ENCODE measurements at regions not wholly inside any gene's neighbourhood (a gene's known extent, or its start where the extent isn't known, plus 50 kb on each side); places are given as distances from the start of the nearest gene placed in this dataset.

GRCh38 chr12:105929192-105929591 is 209.6 kb downstream of the NUAK1 start:
- intact Hi-C loops (cut with micrococcal nuclease) = no loop called here
- Mint-ChIP-seq H3K27ac (no peak overlapping the region), H3K4me3 (no peak overlapping the region), H3K36me3 (ENCODE audit: low read depth) (no peaks in the 10 kb centered on the region), H3K4me1 (ENCODE audit: low read depth) (no peaks in the 10 kb centered on the region), H3K27me3 (ENCODE audit: low read depth) (peaks cover under 1% of the 10 kb centered on the region), H3K9me3 (peaks cover 2% of the 10 kb centered on the region)
- no peak for DNase-seq
- CTCF ChIA-PET = no interaction called here

GRCh38 chr12:105930557-105931503 is 207.9 kb downstream of the NUAK1 start:
- intact Hi-C loops (cut with micrococcal nuclease) = no loop called here
- Mint-ChIP-seq H3K27ac (no peak overlapping the region), H3K36me3 (ENCODE audit: low read depth) (no peaks in the 10 kb centered on the region), H3K4me3 (no peak overlapping the region), H3K27me3 (ENCODE audit: low read depth) (peaks cover 4% of the 10 kb centered on the region), H3K4me1 (ENCODE audit: low read depth) (no peaks in the 10 kb centered on the region), H3K9me3 (peaks cover 2% of the 10 kb centered on the region)
- no peak for DNase-seq
- CTCF ChIA-PET = no interaction called here

DNA sequence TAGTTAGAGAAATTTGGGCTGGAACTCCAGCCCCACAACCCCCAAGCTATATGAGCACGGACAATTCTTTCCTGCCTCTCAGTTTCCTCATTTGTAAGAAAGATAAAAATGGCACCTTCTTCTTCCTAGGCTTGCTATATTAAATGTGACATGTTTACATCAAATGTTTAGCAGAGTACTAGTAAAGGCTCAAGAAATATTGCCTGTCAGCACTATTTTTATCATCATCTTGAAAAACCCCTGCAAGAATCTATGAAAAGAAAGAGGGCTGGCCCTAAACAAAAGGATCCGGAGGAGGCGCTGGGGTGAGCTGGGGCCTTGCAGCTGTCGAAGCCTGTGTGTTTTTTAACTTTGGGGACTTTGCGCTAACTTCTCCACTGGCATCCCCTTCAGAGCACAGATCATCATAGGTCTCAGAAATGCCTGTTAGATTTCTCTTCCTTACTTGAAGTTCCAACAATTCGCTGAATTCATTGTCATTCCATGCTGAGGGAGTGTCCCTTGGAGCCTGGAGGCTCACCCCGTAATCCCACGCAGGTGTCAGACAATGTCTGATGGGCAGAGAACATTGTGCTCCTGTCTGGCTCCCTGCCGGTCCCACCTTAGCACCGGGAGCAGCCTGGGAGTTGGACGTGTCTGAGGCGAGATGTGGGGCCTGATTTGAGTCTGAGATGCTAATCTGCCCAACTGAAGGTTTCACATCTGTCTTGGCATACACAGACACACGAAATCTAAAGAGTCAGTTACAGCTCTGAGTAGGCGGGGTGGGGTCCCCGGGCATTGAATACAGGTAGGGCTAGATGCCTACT is 206.8 kb downstream of the NUAK1 start:
- Mint-ChIP-seq H3K4me3 (no peak overlapping the region), H3K36me3 (ENCODE audit: low read depth) (no peaks in the 10 kb centered on the region), H3K27ac (no peak overlapping the region), H3K27me3 (ENCODE audit: low read depth) (peaks cover 4% of the 10 kb centered on the region), H3K4me1 (ENCODE audit: low read depth) (no peaks in the 10 kb centered on the region), H3K9me3 (no peaks in the 10 kb centered on the region)
- intact Hi-C loops (cut with micrococcal nuclease) = no loop called here
- CTCF ChIA-PET = no interaction called here
- DNase-seq = no peak

GRCh38 chr12:105933671-105934665 is 204.8 kb downstream of the NUAK1 start:
- CTCF ChIA-PET = no interaction called here

GRCh38 chr12:105935106-105935505 is 203.6 kb downstream of the NUAK1 start:
- H3K4me3 Mint-ChIP-seq = no peak overlapping the region
- H3K27me3 Mint-ChIP-seq (ENCODE audit: low read depth) = peaks cover 7% of the 10 kb centered on the region
- H3K27ac Mint-ChIP-seq = no peak overlapping the region
- CTCF ChIA-PET = no interaction called here
- H3K9me3 Mint-ChIP-seq = no peaks in the 10 kb centered on the region
- no peaks in the 10 kb centered on the region for H3K4me1 Mint-ChIP-seq (ENCODE audit: low read depth)
- no peak for DNase-seq
- no peaks in the 10 kb centered on the region for H3K36me3 Mint-ChIP-seq (ENCODE audit: low read depth)
- intact Hi-C loops (cut with micrococcal nuclease) = no loop called here

More at GRCh38 chr12:105933671-105934665, 204.8 kb downstream of the NUAK1 start:
- H3K9me3 Mint-ChIP-seq = no peaks in the 10 kb centered on the region
- H3K4me1 Mint-ChIP-seq (ENCODE audit: low read depth) = no peaks in the 10 kb centered on the region
- H3K27ac Mint-ChIP-seq = no peak overlapping the region
- peaks cover 7% of the 10 kb centered on the region for H3K27me3 Mint-ChIP-seq (ENCODE audit: low read depth)
- no peaks in the 10 kb centered on the region for H3K36me3 Mint-ChIP-seq (ENCODE audit: low read depth)
- no peak overlapping the region for H3K4me3 Mint-ChIP-seq
- intact Hi-C loops (cut with micrococcal nuclease) = no loop called here
- no peak for DNase-seq

- intact Hi-C loops (cut with micrococcal nuclease) = no loop called here
- no peak for DNase-seq
- H3K36me3 Mint-ChIP-seq (ENCODE audit: low read depth) = no peaks in the 10 kb centered on the region
- no peak overlapping the region for H3K4me3 Mint-ChIP-seq
- H3K4me1 Mint-ChIP-seq (ENCODE audit: low read depth) = no peaks in the 10 kb centered on the region
- H3K27ac Mint-ChIP-seq = no peak overlapping the region
- peaks cover 7% of the 10 kb centered on the region for H3K27me3 Mint-ChIP-seq (ENCODE audit: low read depth)
- no peaks in the 10 kb centered on the region for H3K9me3 Mint-ChIP-seq
- CTCF ChIA-PET = no interaction called here
These were observed 202.8 kb downstream of the NUAK1 start for GRCh38 chr12:105935981-105936380.

- Mint-ChIP-seq H3K27ac (no peak overlapping the region), H3K9me3 (no peaks in the 10 kb centered on the region), H3K4me1 (ENCODE audit: low read depth) (no peaks in the 10 kb centered on the region), H3K4me3 (no peak overlapping the region), H3K27me3 (ENCODE audit: low read depth) (peaks cover 7% of the 10 kb centered on the region), H3K36me3 (ENCODE audit: low read depth) (no peaks in the 10 kb centered on the region)
- intact Hi-C loops (cut with micrococcal nuclease) = no loop called here
- DNase-seq = no peak
- CTCF ChIA-PET = no interaction called here
These were observed 202.3 kb downstream of the NUAK1 start for GRCh38 chr12:105936496-105936895.

DNA sequence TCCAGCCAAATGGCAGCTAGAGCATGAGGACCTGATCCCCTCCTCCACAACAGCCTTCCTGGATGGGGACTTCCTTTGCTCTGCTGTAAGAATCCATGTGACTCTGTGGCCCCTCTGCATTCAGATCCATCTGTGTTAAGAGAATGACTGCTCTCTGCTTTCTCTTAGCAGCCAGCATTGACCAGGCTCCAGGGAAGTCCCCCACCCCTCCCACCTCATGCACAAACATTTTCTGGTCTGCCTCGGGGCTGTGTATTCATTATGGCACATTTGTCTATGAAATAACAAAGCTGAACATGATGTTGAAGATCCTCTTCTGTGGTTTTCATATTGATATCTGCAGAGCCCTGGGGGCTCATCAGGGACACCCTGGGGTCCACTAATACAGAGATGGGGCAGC is 201.7 kb downstream of the NUAK1 start:
- no peaks in the 10 kb centered on the region for H3K4me1 Mint-ChIP-seq (ENCODE audit: low read depth)
- no peak overlapping the region for H3K27ac Mint-ChIP-seq
- DNase-seq = no peak
- H3K27me3 Mint-ChIP-seq (ENCODE audit: low read depth) = peaks cover 7% of the 10 kb centered on the region
- H3K4me3 Mint-ChIP-seq = no peak overlapping the region
- intact Hi-C loops (cut with micrococcal nuclease) = no loop called here
- CTCF ChIA-PET = no interaction called here
- no peaks in the 10 kb centered on the region for H3K36me3 Mint-ChIP-seq (ENCODE audit: low read depth)
- no peaks in the 10 kb centered on the region for H3K9me3 Mint-ChIP-seq

- Mint-ChIP-seq H3K36me3 (ENCODE audit: low read depth) (no peaks in the 10 kb centered on the region), H3K9me3 (no peaks in the 10 kb centered on the region), H3K27ac (no peak overlapping the region), H3K4me3 (no peak overlapping the region), H3K4me1 (ENCODE audit: low read depth) (no peaks in the 10 kb centered on the region), H3K27me3 (ENCODE audit: low read depth) (peaks cover 6% of the 10 kb centered on the region)
- CTCF ChIA-PET = no interaction called here
- DNase-seq = no peak
- intact Hi-C loops (cut with micrococcal nuclease) = no loop called here
These were observed 199.5 kb downstream of the NUAK1 start for GRCh38 chr12:105939181-105939721.

GRCh38 chr12:105942281-105942680 is 196.5 kb downstream of the NUAK1 start:
- H3K4me1 Mint-ChIP-seq (ENCODE audit: low read depth) = no peaks in the 10 kb centered on the region
- H3K4me3 Mint-ChIP-seq = no peak overlapping the region
- no peak overlapping the region for H3K27ac Mint-ChIP-seq
- peaks cover 7% of the 10 kb centered on the region for H3K27me3 Mint-ChIP-seq (ENCODE audit: low read depth)
- no peaks in the 10 kb centered on the region for H3K9me3 Mint-ChIP-seq
- no peak for DNase-seq
- intact Hi-C loops (cut with micrococcal nuclease) = no loop called here
- H3K36me3 Mint-ChIP-seq (ENCODE audit: low read depth) = no peaks in the 10 kb centered on the region
- CTCF ChIA-PET = no interaction called here

DNA sequence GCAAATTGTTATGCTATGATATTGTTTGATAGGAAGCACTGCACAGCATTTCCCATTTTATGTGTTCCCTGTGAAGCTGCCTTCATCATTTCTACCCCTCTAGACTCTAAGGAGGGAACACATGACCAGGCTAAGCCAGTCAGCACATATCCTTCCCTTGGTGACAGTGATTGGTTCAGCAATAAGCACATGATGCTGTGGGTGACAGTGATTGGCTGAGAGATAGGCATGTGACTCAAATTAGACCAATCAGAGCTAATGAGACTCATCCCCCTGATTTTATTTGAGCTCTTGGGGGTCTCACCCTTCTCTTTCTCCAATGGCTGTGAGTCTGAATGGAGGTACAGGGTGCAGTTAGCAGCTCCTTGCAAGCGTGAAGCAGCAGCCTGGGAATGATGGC is 195.2 kb downstream of the NUAK1 start:
- H3K27ac Mint-ChIP-seq = no peak overlapping the region
- no peaks in the 10 kb centered on the region for H3K9me3 Mint-ChIP-seq
- H3K4me1 Mint-ChIP-seq (ENCODE audit: low read depth) = no peaks in the 10 kb centered on the region
- DNase-seq = no peak
- peaks cover 6% of the 10 kb centered on the region for H3K27me3 Mint-ChIP-seq (ENCODE audit: low read depth)
- no peaks in the 10 kb centered on the region for H3K36me3 Mint-ChIP-seq (ENCODE audit: low read depth)
- intact Hi-C loops (cut with micrococcal nuclease) = no loop called here
- CTCF ChIA-PET = no interaction called here
- no peak overlapping the region for H3K4me3 Mint-ChIP-seq

DNA sequence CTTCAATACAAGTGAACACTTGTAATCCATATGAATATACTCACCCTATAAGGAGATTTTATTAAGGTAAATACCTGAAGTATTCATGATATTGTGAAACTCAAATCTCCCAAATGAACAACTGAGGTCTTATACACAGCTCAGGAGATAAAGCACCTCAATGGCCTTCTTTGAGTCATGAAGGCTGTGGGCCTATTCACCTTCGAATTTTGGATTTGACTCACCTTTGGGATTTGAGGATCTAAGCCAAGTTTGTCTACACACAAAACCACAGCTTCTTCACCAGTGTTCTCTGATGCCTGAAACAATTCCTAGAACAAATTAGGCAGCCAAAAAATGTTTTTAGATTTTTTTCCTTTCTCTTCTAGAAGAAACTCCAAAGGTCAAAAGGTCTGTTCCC is 194.1 kb downstream of the NUAK1 start:
- Mint-ChIP-seq H3K36me3 (ENCODE audit: low read depth) (no peaks in the 10 kb centered on the region), H3K4me3 (no peak overlapping the region), H3K27ac (no peak overlapping the region), H3K27me3 (ENCODE audit: low read depth) (peaks cover 6% of the 10 kb centered on the region), H3K4me1 (ENCODE audit: low read depth) (no peaks in the 10 kb centered on the region), H3K9me3 (peaks cover 2% of the 10 kb centered on the region)
- intact Hi-C loops (cut with micrococcal nuclease) = no loop called here
- DNase-seq = no peak
- CTCF ChIA-PET = no interaction called here

Data from activated naive CD4-positive, alpha-beta T cell treated with anti-CD3 and anti-CD28 coated beads for 36 hours (primary cell).